DMS53 treated with DMSO at 0.1 percent for 48 hours (cell line): ENCODE measurements at regions not wholly inside any gene's neighbourhood (a gene's known extent, or its start where the extent isn't known, plus 50 kb on each side); places are given as distances from the start of the nearest gene placed in this dataset.
"Not testable (repeated sequence)": the region's sequence is repeated elsewhere in the genome, so short reads cannot be mapped to it uniquely, and the experiment has no call there.

Experiments used
- DNase-seq: peaks from one replicate; lab custom pipeline; 2025; ENCODE audit not compliant: unreplicated experiment; lab: John Stamatoyannopoulos, UW

- DNase-seq, result no peak
Measured at GRCh38 chr10:107542607-107543006, 378.1 kb upstream of the SORCS1 start.

- no peak for DNase-seq
Measured at GRCh38 chr10:107542016-107542415, 377.5 kb upstream of the SORCS1 start.

GRCh38 chr10:107540981-107541380 is 376.5 kb upstream of the SORCS1 start:
- DNase-seq, result no peak

GRCh38 chr10:107529350-107529749 is 364.8 kb upstream of the SORCS1 start:
- no peak for DNase-seq

GRCh38 chr10:107520348-107520747 is 355.8 kb upstream of the SORCS1 start:
- DNase-seq, result no peak

- DNase-seq, result no peak
Measured at GRCh38 chr10:107517811-107518210, 353.3 kb upstream of the SORCS1 start.

GRCh38 chr10:107516349-107516748 is 351.8 kb upstream of the SORCS1 start:
- DNase-seq, result no peak

GRCh38 chr10:107504011-107504410 is 339.5 kb upstream of the SORCS1 start:
- DNase-seq, result not testable (repeated sequence)

- no peak for DNase-seq
Measured at GRCh38 chr10:107502229-107502985, 337.9 kb upstream of the SORCS1 start.

- no peak for DNase-seq
Measured at GRCh38 chr10:107498983-107499382, 334.5 kb upstream of the SORCS1 start.

- no peak for DNase-seq
Measured at GRCh38 chr10:107497024-107497423, 332.5 kb upstream of the SORCS1 start.

GRCh38 chr10:107496594-107496993 is 332.1 kb upstream of the SORCS1 start:
- DNase-seq, result no peak

GRCh38 chr10:107492389-107492788 is 327.9 kb upstream of the SORCS1 start:
- DNase-seq, result peak; percentile 73

- DNase-seq, result no peak
Measured at GRCh38 chr10:107490389-107490788, 325.9 kb upstream of the SORCS1 start.

GRCh38 chr10:107487284-107487683 is 322.8 kb upstream of the SORCS1 start:
- DNase-seq, result no peak

GRCh38 chr10:107485019-107485418 is 320.5 kb upstream of the SORCS1 start:
- no peak for DNase-seq

- no peak for DNase-seq
Measured at GRCh38 chr10:107481881-107482280, 317.4 kb upstream of the SORCS1 start.

- DNase-seq, result no peak
Measured at GRCh38 chr10:107481224-107481623, 316.7 kb upstream of the SORCS1 start.

GRCh38 chr10:107480781-107481180 is 316.3 kb upstream of the SORCS1 start:
- DNase-seq, result no peak

- no peak for DNase-seq
Measured at GRCh38 chr10:107477266-107477665, 312.8 kb upstream of the SORCS1 start.

GRCh38 chr10:107476408-107476807 is 311.9 kb upstream of the SORCS1 start:
- DNase-seq, result no peak

- no peak for DNase-seq
Measured at GRCh38 chr10:107474650-107475049, 310.1 kb upstream of the SORCS1 start.

GRCh38 chr10:107473225-107473624 is 308.7 kb upstream of the SORCS1 start:
- no peak for DNase-seq
